A673 (cell line): ENCODE measurements at regions not wholly inside any gene's neighbourhood (a gene's known extent, or its start where the extent isn't known, plus 50 kb on each side); places are given as distances from the start of the nearest gene placed in this dataset.
A peak's percentile ranks its signal among the peaks of the same experiment; 100 is the strongest.

Experiments used
- BruUV-seq: library from RNA; stranded (reverse); fragments of 400-500 nt; replicated peaks from 2 replicates; lab custom pipeline; 2021; lab: Mats Ljungman, UMichigan
- CTCF ChIA-PET: fragments of 300-600 bp; sonication (Branson Sonifier 250); formaldehyde crosslinking; loops from one replicate; lab custom pipeline; 2022; ENCODE audit warnings: antibody characterized with exemption; lab: Charles Lee
- POLR2A ChIA-PET: fragments of 300-600 bp; sonication (Branson Sonifier 250); formaldehyde crosslinking; loops from one replicate; lab custom pipeline; 2022; ENCODE audit warnings: antibody characterized with exemption; ENCODE audit not compliant: low non-redundant PET; lab: Charles Lee
- DNase-seq: peaks from one replicate; pipeline ENCODE4 v3.0.0-alpha.2; 2015; ENCODE audit warnings: low spot score
- H3K27ac ChIP-seq: fragments of 200-600 bp; sonication (generic); 2 replicates; pipeline ENCODE4 v1.5.1; 2016; ENCODE audit warnings: mixed run types, low read depth, mild to moderate bottlenecking, mixed read lengths, antibody characterized with exemption, low read length; ENCODE audit not compliant: poor library complexity, severe bottlenecking
- H3K27me3 ChIP-seq: fragments of 200-600 bp; sonication (generic); replicated peaks from 2 replicates; pipeline ENCODE4 v1.6.1; 2017; ENCODE audit warnings: mixed run types, low read depth, mild to moderate bottlenecking, mixed read lengths, antibody characterized with exemption, low read length; ENCODE audit not compliant: insufficient read depth, poor library complexity
- H3K36me3 ChIP-seq: fragments of 200-600 bp; sonication (generic); 2 replicates; pipeline ENCODE4 v1.6.1; 2016; ENCODE audit warnings: mixed run types, mild to moderate bottlenecking, mixed read lengths, antibody characterized with exemption, low read length; ENCODE audit not compliant: insufficient read depth, poor library complexity, severe bottlenecking
- H3K4me1 ChIP-seq: fragments of 200-600 bp; sonication (generic); 2 replicates; pipeline ENCODE4 v1.6.1; 2017; ENCODE audit warnings: mixed run types, mild to moderate bottlenecking, mixed read lengths, antibody characterized with exemption, low read length; ENCODE audit not compliant: insufficient read depth, poor library complexity, severe bottlenecking
- H3K4me3 ChIP-seq: fragments of 200-600 bp; sonication (generic); 2 replicates; pipeline ENCODE4 v1.5.1; 2016; ENCODE audit warnings: low read depth, mixed run types, mild to moderate bottlenecking, mixed read lengths, low read length; ENCODE audit not compliant: poor library complexity, severe bottlenecking
- H3K9me3 ChIP-seq: fragments of 200-600 bp; sonication (generic); 2 replicates; pipeline ENCODE4 v1.6.1; 2016; ENCODE audit warnings: mixed run types, low read depth, mild to moderate bottlenecking, mixed read lengths, antibody characterized with exemption, low read length; ENCODE audit not compliant: poor library complexity, severe bottlenecking
- CTCF ChIP-seq: fragments of 300-800, 200-600 bp; sonication (generic); conservative IDR thresholded peaks from 2 replicates; pipeline ENCODE4 v1.5.1; 2017; ENCODE audit warnings: low read depth, mild to moderate bottlenecking, antibody characterized with exemption, low read length, moderate library complexity, mixed read lengths
- EZH2 ChIP-seq: fragments of 200-600 bp; sonication (generic); IDR thresholded peaks from 2 replicates; pipeline ENCODE4 v1.6.1; 2017; ENCODE audit warnings: borderline replicate concordance, low read depth, mild to moderate bottlenecking, mixed read lengths, antibody characterized with exemption, low read length; ENCODE audit not compliant: poor library complexity, severe bottlenecking
- intact Hi-C: fragments of 100-400 bp; cut with micrococcal nuclease; formaldehyde crosslinking; loops from one replicate; pipeline ENCODE4 v1.10.0; 2022; ENCODE audit not compliant: unreplicated experiment

DNA sequence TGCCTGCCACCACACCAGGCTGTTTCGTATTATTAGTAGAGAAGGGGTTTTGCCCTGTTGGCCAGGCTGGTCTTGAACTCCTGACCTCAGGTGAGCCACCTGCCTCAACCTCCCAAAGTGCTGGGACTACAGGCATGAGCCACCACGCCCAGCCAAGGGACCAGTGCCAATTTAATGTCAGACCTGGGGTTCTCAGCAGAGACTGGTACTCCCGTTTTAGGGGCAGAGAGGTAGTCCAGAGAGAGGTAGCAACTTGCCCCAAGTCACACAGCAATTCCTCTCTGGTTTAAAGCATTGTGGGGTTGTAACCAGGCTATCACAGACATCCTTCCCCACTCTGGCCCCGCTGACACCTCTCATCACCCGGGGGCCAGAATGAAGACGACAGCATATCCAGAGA is 112.1 kb downstream of the PTPRS start:
- Histone ChIP-seq H3K4me1 (no peaks in the 10 kb centered on the region), H3K27me3 (no peaks in the 10 kb centered on the region), H3K27ac (no peak overlapping the region), H3K36me3 (peaks cover 20% of the 10 kb centered on the region), H3K9me3 (no peaks in the 10 kb centered on the region), H3K4me3 (no peak overlapping the region)
- no TSS peak for BruUV-seq
- POLR2A ChIA-PET: interaction anchor here (0.7 kb wide), 1 partner anchor 366 kb away, joined by 4 read pairs; no protein-coding TSS in a partner anchor
- DNase-seq: no peak
- CTCF ChIA-PET: interaction anchor here (0.7 kb wide), 1 partner anchor 30 kb away, joined by 8 read pairs; no protein-coding TSS in a partner anchor
- no peak for TF ChIP-seq EZH2
- no peak for TF ChIP-seq CTCF
- intact Hi-C loops: no loop called here

GRCh38 chr19:5225486-5226345 is 114.9 kb downstream of the PTPRS start:
- CTCF ChIA-PET: interaction anchor here (0.6 to 0.9 kb wide), 2 partner anchors 177 to 179 kb away, joined by 5 to 9 read pairs; no protein-coding TSS in a partner anchor

GRCh38 chr19:5224480-5224879 is 116.1 kb downstream of the PTPRS start:
- intact Hi-C loops: no loop called here
- DNase-seq: no peak
- Histone ChIP-seq H3K9me3 (no peaks in the 10 kb centered on the region), H3K27me3 (no peaks in the 10 kb centered on the region), H3K4me3 (no peak overlapping the region), H3K36me3 (peaks cover 37% of the 10 kb centered on the region), H3K4me1 (no peaks in the 10 kb centered on the region), H3K27ac (no peak overlapping the region)
- ChIA-PET CTCF (interaction anchor here (0.9 kb wide), 1 partner anchor 178 kb away, joined by 5 read pairs; no protein-coding TSS in a partner anchor), POLR2A (no interaction called here)
- TF ChIP-seq CTCF (no peak), EZH2 (no peak)
- BruUV-seq: no TSS peak

More at GRCh38 chr19:5225486-5226345, 114.9 kb downstream of the PTPRS start:
- no peaks in the 10 kb centered on the region for H3K9me3 ChIP-seq
- peaks cover 30% of the 10 kb centered on the region for H3K36me3 ChIP-seq
- no peak overlapping the region for H3K27ac ChIP-seq
- intact Hi-C loops: no loop called here
- TF ChIP-seq EZH2: no peak
- TF ChIP-seq CTCF: peak; percentile 67
- POLR2A ChIA-PET: no interaction called here
- H3K4me3 ChIP-seq: no peak overlapping the region
- H3K27me3 ChIP-seq: no peaks in the 10 kb centered on the region
- no peak for DNase-seq
- BruUV-seq: no TSS peak
- no peaks in the 10 kb centered on the region for H3K4me1 ChIP-seq
